Dendritic cell treated with granulocyte-macrophage colony-stimulating factor and Interleukin-4, amounts not matched to agents 40 ng/mL and 50 ng/mL, for 4 days (primary cell): ENCODE measurements at regions not wholly inside any gene's neighbourhood (a gene's known extent, or its start where the extent isn't known, plus 50 kb on each side); places are given as distances from the start of the nearest gene placed in this dataset.

ENCODE experiments used
- H3K27ac Mint-ChIP-seq: one replicate; pipeline ENCODE4 v1.8.0; 2022; ENCODE audit warnings: mild to moderate bottlenecking, mixed read lengths
- H3K27me3 Mint-ChIP-seq: one replicate; pipeline ENCODE4 v1.8.0; 2022; ENCODE audit warnings: mild to moderate bottlenecking, mixed read lengths
- H3K36me3 Mint-ChIP-seq: one replicate; pipeline ENCODE4 v1.8.0; 2022; ENCODE audit warnings: low read depth, mixed read lengths
- H3K4me1 Mint-ChIP-seq: one replicate; pipeline ENCODE4 v1.8.0; 2022; ENCODE audit warnings: low read depth, mixed read lengths
- H3K4me3 Mint-ChIP-seq: one replicate; pipeline ENCODE4 v1.8.0; 2022; ENCODE audit warnings: mild to moderate bottlenecking, moderate library complexity, mixed read lengths
- H3K9me3 Mint-ChIP-seq: one replicate; pipeline ENCODE4 v1.8.0; 2022; ENCODE audit warnings: mixed read lengths
- intact Hi-C: fragments of 100-400 bp; cut with micrococcal nuclease; formaldehyde crosslinking; loops from one replicate; pipeline ENCODE4 v1.15.0; 2022

DNA sequence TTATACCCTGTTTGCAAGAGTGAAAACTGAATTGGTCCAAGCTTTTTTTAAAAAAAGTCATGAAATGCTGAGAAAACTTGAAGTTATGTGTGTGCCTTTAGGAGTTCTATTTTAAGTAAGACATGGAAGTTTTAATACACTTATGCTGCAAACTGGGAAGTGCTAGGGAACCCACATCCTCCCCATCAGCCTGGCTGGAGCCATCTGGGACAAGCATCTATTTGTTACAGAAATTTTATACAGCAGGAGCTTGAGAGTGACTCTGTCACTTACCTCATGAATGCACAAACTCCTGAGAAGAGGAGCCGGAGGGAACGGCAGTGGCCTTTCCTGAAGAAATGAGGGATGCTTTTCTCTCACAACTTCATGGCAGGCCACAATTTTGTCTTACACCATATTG lies 78.2 kb upstream of the SLC44A3 start:
- Mint-ChIP-seq H3K9me3 (no peaks in the 10 kb centered on the region), H3K27ac (peak overlapping the region; percentile 18), H3K27me3 (no peaks in the 10 kb centered on the region), H3K36me3 (no peaks in the 10 kb centered on the region), H3K4me1 (peaks cover 55% of the 10 kb centered on the region), H3K4me3 (no peak overlapping the region)
- intact Hi-C loops: loop anchor here (10.0 kb wide), 2 partner anchors 127 to 207 kb away; no protein-coding TSS in a partner anchor

DNA sequence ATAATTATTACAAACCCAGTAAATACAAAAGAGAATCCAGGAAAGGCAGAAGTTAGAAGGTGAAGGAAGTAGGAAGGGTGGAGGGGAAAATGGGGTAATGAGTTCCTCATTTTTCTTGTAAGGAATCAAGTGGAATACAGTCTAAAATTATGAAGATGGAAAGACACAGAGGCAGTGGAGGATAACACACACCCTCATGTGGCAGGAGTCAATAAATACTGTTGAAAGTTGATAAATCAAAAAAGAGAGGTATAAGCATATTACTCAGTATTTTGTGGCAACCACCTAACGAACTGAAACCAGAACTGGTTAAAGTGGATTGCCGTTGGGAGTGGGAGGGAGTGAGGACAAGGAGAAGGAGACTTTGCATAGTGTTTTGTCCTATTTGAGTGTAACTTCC lies 78.6 kb upstream of the SLC44A3 start:
- Mint-ChIP-seq H3K27me3 (no peaks in the 10 kb centered on the region), H3K27ac (peak overlapping the region; percentile 18), H3K9me3 (no peaks in the 10 kb centered on the region), H3K4me3 (peak overlapping the region; percentile 44), H3K4me1 (peaks cover 55% of the 10 kb centered on the region), H3K36me3 (no peaks in the 10 kb centered on the region)
- intact Hi-C loops: loop anchor here (10.0 kb wide), 2 partner anchors 127 to 207 kb away; no protein-coding TSS in a partner anchor

DNA sequence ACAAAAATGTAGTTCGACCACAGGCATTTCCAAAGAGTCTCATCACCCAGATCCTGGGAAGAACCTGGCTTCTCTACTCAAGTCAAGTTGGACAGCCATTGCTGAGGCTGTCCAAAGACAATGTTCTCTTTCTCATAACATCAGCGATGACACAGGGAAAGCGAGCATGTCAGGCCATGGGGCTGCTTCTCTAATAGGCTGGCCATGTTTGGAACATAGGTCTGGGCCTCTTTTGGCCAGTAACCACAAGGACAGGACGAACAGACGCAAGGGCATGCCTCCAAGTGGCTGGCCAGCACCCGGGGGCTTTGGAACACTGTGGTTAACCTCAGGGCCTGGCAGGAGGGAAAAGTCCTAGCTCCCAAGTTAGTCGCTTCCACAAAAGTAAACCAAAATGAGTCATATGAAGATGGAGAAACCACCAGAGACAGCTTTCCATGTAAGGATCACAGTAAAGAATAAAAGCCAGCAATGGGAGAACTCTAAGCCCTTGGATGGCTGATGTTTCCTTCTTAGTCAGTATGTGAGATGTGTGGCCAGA lies 80.6 kb upstream of the SLC44A3 start:
- no peaks in the 10 kb centered on the region for H3K9me3 Mint-ChIP-seq
- peaks cover 62% of the 10 kb centered on the region for H3K4me1 Mint-ChIP-seq
- H3K4me3 Mint-ChIP-seq: no peak overlapping the region
- no peaks in the 10 kb centered on the region for H3K36me3 Mint-ChIP-seq
- H3K27ac Mint-ChIP-seq: no peak overlapping the region
- intact Hi-C loops: loop anchor here (10.0 kb wide), 3 partner anchors 55 to 205 kb away; no protein-coding TSS in a partner anchor
- H3K27me3 Mint-ChIP-seq: no peaks in the 10 kb centered on the region

DNA sequence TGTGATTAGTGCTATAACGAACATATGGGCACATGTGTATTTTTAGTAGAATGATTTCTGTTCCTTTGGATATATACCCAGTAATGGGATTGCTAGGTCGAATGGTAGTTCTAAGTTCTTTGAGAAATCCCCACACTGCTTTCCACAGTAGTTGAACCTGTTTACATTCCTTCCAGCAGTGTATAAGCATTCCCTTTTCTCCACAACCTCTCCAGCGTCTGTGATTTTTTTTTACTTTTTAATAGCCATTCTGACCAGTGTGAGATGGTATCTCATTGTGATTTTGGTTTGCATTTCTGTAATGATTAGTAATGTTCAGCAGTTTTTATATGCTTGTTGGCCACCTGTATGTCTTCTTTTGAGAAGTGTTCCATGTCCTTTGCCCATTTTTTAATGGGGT lies 81.8 kb upstream of the SLC44A3 start:
- Mint-ChIP-seq H3K36me3 (no peaks in the 10 kb centered on the region), H3K4me3 (no peak overlapping the region)
- intact Hi-C loops: loop anchor here (10.0 kb wide), 1 partner anchor 56 kb away; no protein-coding TSS in a partner anchor

GRCh38 chr1:94737124-94737998 lies 82.8 kb upstream of the SLC44A3 start:
- H3K27ac Mint-ChIP-seq: no peak overlapping the region
- H3K9me3 Mint-ChIP-seq: no peaks in the 10 kb centered on the region
- no peaks in the 10 kb centered on the region for H3K36me3 Mint-ChIP-seq
- H3K4me3 Mint-ChIP-seq: no peak overlapping the region
- intact Hi-C loops: loop anchor here (10.0 kb wide), 1 partner anchor 57 kb away; no protein-coding TSS in a partner anchor
- peaks cover 61% of the 10 kb centered on the region for H3K4me1 Mint-ChIP-seq
- no peaks in the 10 kb centered on the region for H3K27me3 Mint-ChIP-seq

More for the DNA sequence above, 81.8 kb upstream of the SLC44A3 start:
- H3K27ac Mint-ChIP-seq: no peak overlapping the region
- no peaks in the 10 kb centered on the region for H3K27me3 Mint-ChIP-seq
- H3K9me3 Mint-ChIP-seq: no peaks in the 10 kb centered on the region
- peaks cover 64% of the 10 kb centered on the region for H3K4me1 Mint-ChIP-seq

DNA sequence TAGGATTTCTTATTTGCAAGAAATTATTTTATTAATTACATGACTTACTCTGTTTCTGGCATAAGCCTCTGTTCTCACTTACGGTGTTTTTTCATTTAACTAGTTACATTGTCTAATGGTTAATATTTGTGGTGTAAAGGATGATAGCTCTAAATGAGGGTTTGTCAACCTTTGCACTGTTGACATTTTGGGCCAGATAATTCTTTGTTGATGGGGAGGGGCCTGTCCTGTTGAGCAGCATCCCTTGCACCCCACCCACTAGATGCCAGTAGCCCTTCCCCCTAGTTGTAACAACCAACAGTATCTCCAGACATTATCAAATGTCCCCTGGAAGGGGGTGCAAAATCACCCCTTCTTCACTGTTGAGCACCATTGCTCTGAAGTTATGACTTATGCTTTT lies 83.6 kb upstream of the SLC44A3 start:
- intact Hi-C loops: loop anchor here (10.0 kb wide), 1 partner anchor 58 kb away; no protein-coding TSS in a partner anchor
- Mint-ChIP-seq H3K9me3 (no peaks in the 10 kb centered on the region), H3K27ac (no peak overlapping the region), H3K36me3 (no peaks in the 10 kb centered on the region), H3K4me1 (peaks cover 55% of the 10 kb centered on the region), H3K4me3 (no peak overlapping the region), H3K27me3 (no peaks in the 10 kb centered on the region)

GRCh38 chr1:94736073-94736472 lies 84.1 kb upstream of the SLC44A3 start:
- Mint-ChIP-seq H3K27me3 (no peaks in the 10 kb centered on the region), H3K36me3 (no peaks in the 10 kb centered on the region), H3K4me3 (no peak overlapping the region), H3K9me3 (no peaks in the 10 kb centered on the region), H3K27ac (peak overlapping the region; percentile 72), H3K4me1 (peaks cover 53% of the 10 kb centered on the region)
- intact Hi-C loops: loop anchor here (10.0 kb wide), 1 partner anchor 59 kb away; no protein-coding TSS in a partner anchor

DNA sequence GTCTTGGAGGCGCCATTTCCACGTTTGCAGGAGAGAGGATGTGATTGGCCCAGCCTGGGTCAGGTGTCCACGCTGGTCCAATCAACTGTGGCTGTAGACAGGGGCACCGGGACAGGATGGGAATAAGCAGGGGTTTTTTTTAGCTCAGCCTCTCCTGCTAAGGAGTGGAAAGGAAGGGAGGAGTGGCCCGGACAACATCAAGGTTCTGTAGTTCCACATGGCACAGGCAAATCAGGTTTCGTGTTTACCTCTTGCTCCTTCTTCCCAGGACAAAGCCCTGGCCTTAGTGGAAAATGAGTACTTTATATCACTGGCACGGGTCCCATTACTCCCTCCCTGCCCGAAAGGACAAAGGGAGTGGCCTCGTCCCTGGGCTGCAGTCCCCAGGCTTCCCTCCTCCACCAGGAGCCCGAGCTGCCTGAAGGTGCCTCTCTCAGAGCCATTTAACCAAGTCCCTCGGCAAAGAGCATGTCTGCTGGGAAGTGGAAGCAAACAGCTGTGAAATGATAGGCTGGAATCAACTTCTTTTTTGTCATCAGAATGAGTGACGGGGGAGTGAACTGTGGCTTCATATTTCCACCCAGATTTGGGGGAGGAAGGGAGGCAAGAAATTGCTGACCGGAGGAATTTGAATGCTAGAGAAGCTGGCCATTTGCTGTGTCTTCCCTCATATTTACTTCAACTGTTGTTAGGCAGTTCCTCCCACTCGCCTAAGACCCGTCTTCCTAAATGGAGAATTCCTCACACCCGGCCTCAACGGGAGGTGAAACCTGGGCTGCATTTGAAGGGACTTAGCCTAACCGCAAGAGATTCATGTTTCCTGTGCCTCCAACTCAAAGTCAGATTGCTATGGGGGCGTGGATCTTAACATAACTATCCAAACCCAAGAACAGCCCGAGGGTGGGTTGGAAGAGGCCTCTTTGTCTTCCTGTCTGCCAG lies 84.9 kb upstream of the SLC44A3 start:
- Mint-ChIP-seq H3K36me3 (no peaks in the 10 kb centered on the region), H3K27ac (peak overlapping the region; percentile 72), H3K9me3 (no peaks in the 10 kb centered on the region), H3K4me3 (no peak overlapping the region), H3K4me1 (peaks cover 49% of the 10 kb centered on the region), H3K27me3 (no peaks in the 10 kb centered on the region)
- intact Hi-C loops: loop anchor here (10.0 kb wide), 1 partner anchor 60 kb away; no protein-coding TSS in a partner anchor

- Mint-ChIP-seq H3K27ac (no peak overlapping the region), H3K27me3 (no peaks in the 10 kb centered on the region), H3K9me3 (no peaks in the 10 kb centered on the region), H3K36me3 (no peaks in the 10 kb centered on the region), H3K4me1 (peaks cover 39% of the 10 kb centered on the region), H3K4me3 (no peak overlapping the region)
- intact Hi-C loops: loop anchor here (10.0 kb wide), 1 partner anchor 63 kb away; no protein-coding TSS in a partner anchor
Observed at GRCh38 chr1:94731891-94732290, 88.3 kb upstream of the SLC44A3 start.

DNA sequence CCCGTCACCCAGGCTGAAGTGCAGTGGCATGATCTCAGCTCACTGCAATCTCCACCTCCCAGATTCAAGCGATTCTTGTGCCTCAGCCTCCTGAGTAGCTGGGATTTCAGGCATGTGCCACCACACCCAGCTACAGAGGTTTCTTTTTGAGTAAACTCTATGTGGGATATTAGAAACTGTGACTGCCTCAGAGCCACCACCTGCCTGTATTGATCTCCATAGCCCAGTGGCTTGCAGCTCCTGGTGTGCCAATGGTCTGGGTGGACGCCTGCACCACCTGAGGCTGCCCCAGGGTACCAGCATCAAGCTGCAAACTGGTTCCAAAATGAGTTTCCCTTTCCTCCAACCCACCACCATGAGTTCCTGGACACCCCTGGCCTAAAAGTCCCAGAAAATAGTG lies 89.7 kb upstream of the SLC44A3 start:
- H3K4me3 Mint-ChIP-seq: no peak overlapping the region
- no peak overlapping the region for H3K27ac Mint-ChIP-seq
- H3K36me3 Mint-ChIP-seq: no peaks in the 10 kb centered on the region
- H3K9me3 Mint-ChIP-seq: no peaks in the 10 kb centered on the region
- no peaks in the 10 kb centered on the region for H3K27me3 Mint-ChIP-seq
- H3K4me1 Mint-ChIP-seq: peaks cover 32% of the 10 kb centered on the region
- intact Hi-C loops: loop anchor here (10.0 kb wide), 1 partner anchor 64 kb away; no protein-coding TSS in a partner anchor

DNA sequence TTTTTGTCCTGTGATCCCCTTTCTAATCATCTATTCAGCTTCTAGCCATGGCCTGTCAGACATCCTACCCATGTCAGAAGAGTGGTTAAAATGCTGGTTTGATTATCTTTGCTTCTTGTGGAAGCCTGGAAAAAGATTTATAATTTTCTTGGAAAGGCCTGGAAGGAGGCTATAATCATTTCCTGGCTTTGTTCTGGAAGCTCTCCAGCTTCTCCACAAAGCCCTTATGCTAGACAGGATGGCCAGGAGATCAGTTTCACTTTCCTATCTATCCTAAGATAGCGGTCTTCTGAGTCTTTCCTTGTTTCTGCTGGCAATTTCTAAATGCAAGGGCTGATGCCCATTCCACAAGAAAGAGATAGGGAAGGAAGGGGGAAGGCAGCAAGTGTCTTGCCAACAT lies 90.9 kb upstream of the SLC44A3 start:
- H3K36me3 Mint-ChIP-seq: no peaks in the 10 kb centered on the region
- peaks cover 30% of the 10 kb centered on the region for H3K4me1 Mint-ChIP-seq
- intact Hi-C loops: no loop called here
- H3K9me3 Mint-ChIP-seq: no peaks in the 10 kb centered on the region
- H3K27ac Mint-ChIP-seq: no peak overlapping the region
- no peaks in the 10 kb centered on the region for H3K27me3 Mint-ChIP-seq
- H3K4me3 Mint-ChIP-seq: no peak overlapping the region

DNA sequence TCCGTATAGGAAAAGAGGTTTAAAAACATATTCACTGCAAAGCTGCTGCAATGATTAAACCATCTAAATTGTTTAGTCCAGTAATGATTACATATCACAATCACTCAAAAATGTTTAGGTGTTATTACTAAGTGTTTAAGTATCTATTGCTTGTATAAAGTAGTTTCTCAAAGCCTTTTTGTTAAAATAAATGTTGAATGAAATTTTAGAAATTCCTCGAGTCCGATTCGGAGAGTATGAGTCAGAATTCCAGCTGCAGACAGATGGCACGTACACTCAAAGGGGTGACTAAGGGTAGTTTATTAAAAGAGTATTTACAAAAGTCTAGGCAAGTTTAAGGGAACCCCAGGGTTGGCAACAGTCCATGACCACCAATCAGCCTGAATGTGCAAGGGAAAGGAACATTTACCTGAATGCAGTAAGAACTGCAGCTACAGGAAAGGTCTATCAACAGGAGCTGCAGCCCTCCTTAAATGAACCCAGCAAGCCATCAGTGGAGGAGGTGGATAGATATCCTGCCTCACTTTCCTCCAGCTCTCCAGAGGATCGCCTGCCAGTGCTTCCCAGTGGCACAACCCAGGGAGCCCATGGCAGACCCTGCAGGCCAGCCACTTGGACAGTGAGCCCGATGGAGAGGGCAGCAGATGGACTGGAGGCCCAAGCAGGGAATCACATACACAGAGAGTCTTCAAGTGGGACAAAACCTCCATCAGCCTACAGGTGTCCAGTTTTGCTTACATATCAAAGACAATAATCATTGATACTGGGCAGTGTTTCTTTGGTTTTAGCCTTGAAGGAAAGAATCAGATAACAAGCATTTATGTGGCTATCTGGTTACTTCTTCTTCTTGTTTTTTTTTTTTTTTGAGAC lies 92.1 kb upstream of the SLC44A3 start:
- no peak overlapping the region for H3K27ac Mint-ChIP-seq
- no peak overlapping the region for H3K4me3 Mint-ChIP-seq
- H3K36me3 Mint-ChIP-seq: no peaks in the 10 kb centered on the region
- H3K27me3 Mint-ChIP-seq: peaks cover 2% of the 10 kb centered on the region
- H3K4me1 Mint-ChIP-seq: peaks cover 33% of the 10 kb centered on the region
- intact Hi-C loops: no loop called here
- H3K9me3 Mint-ChIP-seq: no peaks in the 10 kb centered on the region
